ENCODE measurements at regions not wholly inside any gene's neighbourhood (a gene's known extent, or its start where the extent isn't known, plus 50 kb on each side); places are given as distances from the start of the nearest gene placed in this dataset.
A peak's percentile ranks its signal among the peaks of the same experiment; 100 is the strongest.

- H3K4me3 ChIP-seq (ENCODE audit: low read depth, low read length), result no peak overlapping the region
- no peak for TF ChIP-seq CTCF (IDR thresholded peaks at IDR 0.05; ENCODE audit: low read depth, low read length)
- DNase-seq (ENCODE audit: low read depth, low spot score), result no peak
- in situ Hi-C loops (cut with HindIII; ENCODE audit: low sequenced_read_pairs), result no loop called here
Observed at GRCh38 chr7:52030722-52031121, 714.1 kb upstream of the COBL start.

GRCh38 chr7:52026140-52026539 is 709.5 kb upstream of the COBL start:
- no peak for TF ChIP-seq CTCF (IDR thresholded peaks at IDR 0.05; ENCODE audit: low read depth, low read length)
- in situ Hi-C loops (cut with HindIII; ENCODE audit: low sequenced_read_pairs), result no loop called here
- no peak overlapping the region for H3K4me3 ChIP-seq (ENCODE audit: low read depth, low read length)
- no peak for DNase-seq (ENCODE audit: low read depth, low spot score)

DNA sequence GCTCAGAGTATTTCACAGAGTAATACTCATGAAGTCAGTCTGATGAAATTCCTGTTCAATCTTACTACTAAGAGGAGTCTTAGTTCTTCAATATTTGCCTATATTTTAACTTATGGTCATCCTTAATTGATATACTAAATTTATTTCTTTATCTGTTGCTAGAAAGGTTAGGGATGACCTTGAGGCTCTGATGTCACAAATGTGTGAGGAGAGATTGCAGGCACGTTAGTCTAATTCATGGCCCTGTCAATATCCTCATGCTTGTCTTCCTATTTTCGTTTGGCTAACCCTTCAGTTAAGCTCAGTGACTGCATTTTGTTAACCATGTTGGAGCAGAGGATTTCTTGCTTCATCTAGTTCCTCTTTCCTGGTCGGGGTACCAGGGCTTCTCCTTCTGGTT is 704.7 kb upstream of the COBL start:
- no peak for DNase-seq (ENCODE audit: low read depth, low spot score)
- H3K4me3 ChIP-seq (ENCODE audit: low read depth, low read length), result no peak overlapping the region
- TF ChIP-seq CTCF (IDR thresholded peaks at IDR 0.05; ENCODE audit: low read depth, low read length), result no peak
- in situ Hi-C loops (cut with HindIII; ENCODE audit: low sequenced_read_pairs), result no loop called here

DNA sequence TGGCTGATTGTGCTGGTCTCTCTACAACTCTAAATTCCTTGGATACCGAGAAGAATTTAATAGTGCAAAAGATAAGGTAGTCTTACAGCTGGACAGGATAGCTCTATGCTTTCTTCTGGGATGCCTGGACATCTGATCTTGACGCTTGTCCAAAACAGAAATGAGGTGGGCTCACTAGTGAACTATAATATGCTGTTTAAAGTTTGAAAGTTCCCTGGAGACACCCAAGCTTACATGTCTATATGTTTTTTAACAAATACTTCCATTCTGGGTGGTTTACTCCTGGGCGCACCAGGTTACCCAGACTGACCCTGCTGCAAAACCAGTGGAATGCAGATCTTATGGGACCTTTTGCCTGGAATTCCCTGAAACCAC is 702.1 kb upstream of the COBL start:
- in situ Hi-C loops (cut with HindIII; ENCODE audit: low sequenced_read_pairs), result no loop called here
- DNase-seq (ENCODE audit: low read depth, low spot score), result no peak
- TF ChIP-seq CTCF (IDR thresholded peaks at IDR 0.05; ENCODE audit: low read depth, low read length), result no peak
- no peak overlapping the region for H3K4me3 ChIP-seq (ENCODE audit: low read depth, low read length)

DNA sequence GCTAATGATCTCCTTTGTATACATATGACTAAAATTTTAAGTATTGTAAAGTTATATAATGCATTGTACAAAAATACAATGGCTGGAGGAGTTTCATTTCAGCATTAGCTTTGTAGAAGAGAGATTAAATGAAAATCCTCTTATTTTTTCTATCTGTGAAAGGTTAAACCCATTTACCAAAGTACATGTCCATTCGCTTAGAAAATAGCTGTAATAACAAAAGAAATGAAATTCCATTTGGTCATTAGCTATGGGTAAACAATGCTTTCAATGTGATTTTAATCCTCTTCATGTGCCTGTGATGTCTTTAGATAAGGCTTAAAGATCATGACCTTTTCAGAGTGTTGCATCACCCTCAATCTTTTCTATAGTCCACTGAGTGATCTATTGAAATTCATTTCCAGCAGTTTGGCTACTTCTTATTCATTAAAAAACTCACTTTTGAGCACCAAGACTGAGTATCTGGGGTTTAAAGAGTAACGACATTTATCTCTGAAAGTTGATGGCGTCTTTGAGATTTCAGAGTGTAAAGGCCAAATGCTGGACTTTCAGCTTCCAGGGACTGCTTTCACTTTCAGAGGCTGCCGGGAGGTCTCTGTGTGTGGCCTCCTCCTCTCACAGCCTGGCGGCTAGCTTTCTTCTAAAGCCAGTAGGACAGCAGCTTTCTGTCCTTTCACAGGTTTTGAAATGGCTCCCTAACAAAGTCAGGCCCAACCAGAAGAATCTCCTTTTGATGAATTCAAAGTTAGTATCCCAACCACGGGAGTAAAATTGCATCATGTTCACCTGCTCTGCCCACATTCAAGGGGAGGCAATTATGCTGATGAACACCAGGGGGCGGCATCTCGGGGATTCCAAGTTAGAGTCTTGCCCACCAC is 701.4 kb upstream of the COBL start:
- no peak overlapping the region for H3K4me3 ChIP-seq (ENCODE audit: low read depth, low read length)
- in situ Hi-C loops (cut with HindIII; ENCODE audit: low sequenced_read_pairs), result no loop called here
- peak; percentile 1 for DNase-seq (ENCODE audit: low read depth, low spot score)
- peak; percentile 38 for TF ChIP-seq CTCF (IDR thresholded peaks at IDR 0.05; ENCODE audit: low read depth, low read length)

DNA sequence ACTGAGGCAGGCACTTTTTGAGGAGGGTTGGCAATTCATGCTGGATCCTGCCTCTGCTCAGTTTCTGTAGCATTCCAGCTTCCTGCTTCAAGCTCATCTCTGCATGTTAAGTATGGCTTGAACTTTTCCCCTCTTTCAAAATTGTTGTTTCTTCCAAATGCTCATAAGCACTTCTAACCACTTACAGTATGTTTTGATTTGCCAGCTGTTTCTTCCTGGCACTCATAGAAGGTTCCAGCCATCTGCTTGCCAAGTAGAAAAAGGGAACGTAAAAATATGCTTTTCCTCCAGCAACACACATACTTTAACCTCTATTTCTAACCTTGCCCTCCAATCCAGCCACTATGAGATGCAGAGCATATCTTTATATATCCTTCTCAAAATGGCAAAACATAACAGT is 692.6 kb upstream of the COBL start:
- no peak overlapping the region for H3K4me3 ChIP-seq (ENCODE audit: low read depth, low read length)
- in situ Hi-C loops (cut with HindIII; ENCODE audit: low sequenced_read_pairs), result no loop called here
- no peak for TF ChIP-seq CTCF (IDR thresholded peaks at IDR 0.05; ENCODE audit: low read depth, low read length)
- no peak for DNase-seq (ENCODE audit: low read depth, low spot score)
